ENCODE measurements at regions not wholly inside any gene's neighbourhood (a gene's known extent, or its start where the extent isn't known, plus 50 kb on each side); places are given as distances from the start of the nearest gene placed in this dataset.

DNA sequence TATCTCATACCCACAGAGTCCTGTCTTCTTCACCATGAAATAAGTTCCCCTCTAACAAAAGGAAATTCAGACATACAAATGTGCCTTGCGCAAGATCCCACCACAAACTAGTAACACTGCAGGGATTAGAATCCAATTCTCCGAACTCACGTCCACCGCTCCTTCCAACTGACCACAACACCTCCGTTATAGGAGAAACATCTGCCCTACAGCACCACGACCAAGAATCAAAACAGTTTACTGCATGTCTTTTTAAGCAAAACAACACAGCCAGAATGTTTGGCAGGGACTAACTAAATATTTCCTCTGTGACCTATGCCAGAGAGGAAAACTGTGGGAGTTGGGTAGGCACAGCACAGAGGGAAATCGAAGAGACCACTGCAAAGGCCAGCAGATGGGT lies 72.7 kb upstream of the AKIP1 start:
- TF ChIP-seq, protein P1, sequence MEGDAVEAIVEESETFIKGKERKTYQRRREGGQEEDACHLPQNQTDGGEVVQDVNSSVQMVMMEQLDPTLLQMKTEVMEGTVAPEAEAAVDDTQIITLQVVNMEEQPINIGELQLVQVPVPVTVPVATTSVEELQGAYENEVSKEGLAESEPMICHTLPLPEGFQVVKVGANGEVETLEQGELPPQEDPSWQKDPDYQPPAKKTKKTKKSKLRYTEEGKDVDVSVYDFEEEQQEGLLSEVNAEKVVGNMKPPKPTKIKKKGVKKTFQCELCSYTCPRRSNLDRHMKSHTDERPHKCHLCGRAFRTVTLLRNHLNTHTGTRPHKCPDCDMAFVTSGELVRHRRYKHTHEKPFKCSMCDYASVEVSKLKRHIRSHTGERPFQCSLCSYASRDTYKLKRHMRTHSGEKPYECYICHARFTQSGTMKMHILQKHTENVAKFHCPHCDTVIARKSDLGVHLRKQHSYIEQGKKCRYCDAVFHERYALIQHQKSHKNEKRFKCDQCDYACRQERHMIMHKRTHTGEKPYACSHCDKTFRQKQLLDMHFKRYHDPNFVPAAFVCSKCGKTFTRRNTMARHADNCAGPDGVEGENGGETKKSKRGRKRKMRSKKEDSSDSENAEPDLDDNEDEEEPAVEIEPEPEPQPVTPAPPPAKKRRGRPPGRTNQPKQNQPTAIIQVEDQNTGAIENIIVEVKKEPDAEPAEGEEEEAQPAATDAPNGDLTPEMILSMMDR (IDR thresholded peaks at IDR 0.05) = no peak
- TF ChIP-seq SIN3A (IDR thresholded peaks at IDR 0.05; ENCODE audit: borderline replicate concordance, low read depth, low read length) = no peak
- TF ChIP-seq FOXJ3 (CRISPR knock-in tag; IDR thresholded peaks at IDR 0.05) = no peak
- no peak for TF ChIP-seq ELF1 (IDR thresholded peaks at IDR 0.05)
- no peak for TF ChIP-seq MXI1 (IDR thresholded peaks at IDR 0.05; ENCODE audit: low read depth, low read length)
- TF ChIP-seq, protein P2, sequence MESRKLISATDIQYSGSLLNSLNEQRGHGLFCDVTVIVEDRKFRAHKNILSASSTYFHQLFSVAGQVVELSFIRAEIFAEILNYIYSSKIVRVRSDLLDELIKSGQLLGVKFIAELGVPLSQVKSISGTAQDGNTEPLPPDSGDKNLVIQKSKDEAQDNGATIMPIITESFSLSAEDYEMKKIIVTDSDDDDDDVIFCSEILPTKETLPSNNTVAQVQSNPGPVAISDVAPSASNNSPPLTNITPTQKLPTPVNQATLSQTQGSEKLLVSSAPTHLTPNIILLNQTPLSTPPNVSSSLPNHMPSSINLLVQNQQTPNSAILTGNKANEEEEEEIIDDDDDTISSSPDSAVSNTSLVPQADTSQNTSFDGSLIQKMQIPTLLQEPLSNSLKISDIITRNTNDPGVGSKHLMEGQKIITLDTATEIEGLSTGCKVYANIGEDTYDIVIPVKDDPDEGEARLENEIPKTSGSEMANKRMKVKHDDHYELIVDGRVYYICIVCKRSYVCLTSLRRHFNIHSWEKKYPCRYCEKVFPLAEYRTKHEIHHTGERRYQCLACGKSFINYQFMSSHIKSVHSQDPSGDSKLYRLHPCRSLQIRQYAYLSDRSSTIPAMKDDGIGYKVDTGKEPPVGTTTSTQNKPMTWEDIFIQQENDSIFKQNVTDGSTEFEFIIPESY (IDR thresholded peaks at IDR 0.05; ENCODE audit: borderline replicate concordance, low read depth) = no peak
- TF ChIP-seq RCOR1 (IDR thresholded peaks at IDR 0.05; ENCODE audit: low read length) = no peak
- TF ChIP-seq, protein P3, sequence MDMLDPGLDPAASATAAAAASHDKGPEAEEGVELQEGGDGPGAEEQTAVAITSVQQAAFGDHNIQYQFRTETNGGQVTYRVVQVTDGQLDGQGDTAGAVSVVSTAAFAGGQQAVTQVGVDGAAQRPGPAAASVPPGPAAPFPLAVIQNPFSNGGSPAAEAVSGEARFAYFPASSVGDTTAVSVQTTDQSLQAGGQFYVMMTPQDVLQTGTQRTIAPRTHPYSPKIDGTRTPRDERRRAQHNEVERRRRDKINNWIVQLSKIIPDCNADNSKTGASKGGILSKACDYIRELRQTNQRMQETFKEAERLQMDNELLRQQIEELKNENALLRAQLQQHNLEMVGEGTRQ (IDR thresholded peaks at IDR 0.05; ENCODE audit: borderline replicate concordance, low read depth, low read length) = no peak
- no peak for TF ChIP-seq CHD2 (IDR thresholded peaks at IDR 0.05; ENCODE audit: low read length, partially characterized antibody)
- TF ChIP-seq RAD21 (IDR thresholded peaks at IDR 0.05; ENCODE audit: low read length) = no peak
